ENCODE measurements at regions not wholly inside any gene's neighbourhood (a gene's known extent, or its start where the extent isn't known, plus 50 kb on each side); places are given as distances from the start of the nearest gene placed in this dataset.

- no peak overlapping the region for H3K4me2 ChIP-seq (ENCODE audit: control insufficient read depth, extremely low read depth, insufficient read depth, low read depth, low read length)
- no peaks in the 10 kb centered on the region for H3K79me2 ChIP-seq (ENCODE audit: control insufficient read depth, insufficient read depth, low read length)
- H3K4me3 ChIP-seq (ENCODE audit: control insufficient read depth in 2 of 3, extremely low read depth in 1 of 3, insufficient read depth in 2 of 3, low read depth in 1 of 3, low read length in 3 of 3) = no peak overlapping the region
- no peaks in the 10 kb centered on the region for H4K20me1 ChIP-seq (ENCODE audit: control insufficient read depth, extremely low read depth, insufficient read depth, low read length)
- no peaks in the 10 kb centered on the region for H3K36me3 ChIP-seq (ENCODE audit: control insufficient read depth in 2 of 2, extremely low read depth in 1 of 2, insufficient read depth in 2 of 2, low read length in 2 of 2)
- no peaks in the 10 kb centered on the region for H3K9me3 ChIP-seq (ENCODE audit: control insufficient read depth, low read depth, low read length)
- no peaks in the 10 kb centered on the region for H3K27me3 ChIP-seq (ENCODE audit: control insufficient read depth, extremely low read depth, insufficient read depth, low read length)
- TF ChIP-seq CTCF (optimal IDR thresholded peaks at IDR 0.05 in 1 of 3, IDR thresholded peaks at IDR 0.05 in 1 of 3, conservative IDR thresholded peaks at IDR 0.05 in 1 of 3; ENCODE audit: extremely low read depth in 1 of 3, insufficient read depth in 2 of 3, low read length in 3 of 3) (no peak), EZH2 (IDR thresholded peaks at IDR 0.05; ENCODE audit: low read length) (no peak)
- H2AFZ ChIP-seq (ENCODE audit: control insufficient read depth, low read length) = no peak overlapping the region
- H3K9me1 ChIP-seq (ENCODE audit: control insufficient read depth, extremely low read depth, insufficient read depth, low read length) = no peaks in the 10 kb centered on the region
- H3K9ac ChIP-seq (ENCODE audit: control insufficient read depth, extremely low read depth, insufficient read depth, low read length) = no peak overlapping the region
- no peak overlapping the region for H3K27ac ChIP-seq (ENCODE audit: control insufficient read depth, insufficient read depth, low read length)
- no peak for DNase-seq (ENCODE audit: low read depth, low spot score)
- no peak for FAIRE-seq
- no peaks in the 10 kb centered on the region for H3K4me1 ChIP-seq (ENCODE audit: control insufficient read depth, extremely low read depth, insufficient read depth, low read length)
- dilution Hi-C loops (cut with MboI; ENCODE audit: extremely low pct_ligation_motif_present, low sequenced_read_pairs) = no loop called here
Observed at GRCh38 chr15:34659056-34659455, 75.6 kb upstream of the GOLGA8B start.

GRCh38 chr15:34657469-34658127 is 74.1 kb upstream of the GOLGA8B start:
- Histone ChIP-seq H3K9ac (ENCODE audit: control insufficient read depth, extremely low read depth, insufficient read depth, low read length) (no peak overlapping the region), H3K79me2 (ENCODE audit: control insufficient read depth, insufficient read depth, low read length) (no peaks in the 10 kb centered on the region), H3K27ac (ENCODE audit: control insufficient read depth, insufficient read depth, low read length) (no peak overlapping the region), H3K27me3 (ENCODE audit: control insufficient read depth, extremely low read depth, insufficient read depth, low read length) (no peaks in the 10 kb centered on the region), H3K36me3 (ENCODE audit: control insufficient read depth in 2 of 2, extremely low read depth in 1 of 2, insufficient read depth in 2 of 2, low read length in 2 of 2) (no peaks in the 10 kb centered on the region), H3K4me1 (ENCODE audit: control insufficient read depth, extremely low read depth, insufficient read depth, low read length) (no peaks in the 10 kb centered on the region), H3K4me2 (ENCODE audit: control insufficient read depth, extremely low read depth, insufficient read depth, low read depth, low read length) (no peak overlapping the region), H4K20me1 (ENCODE audit: control insufficient read depth, extremely low read depth, insufficient read depth, low read length) (no peaks in the 10 kb centered on the region), H2AFZ (ENCODE audit: control insufficient read depth, low read length) (no peak overlapping the region), H3K9me1 (ENCODE audit: control insufficient read depth, extremely low read depth, insufficient read depth, low read length) (no peaks in the 10 kb centered on the region), H3K4me3 (ENCODE audit: control insufficient read depth in 2 of 3, extremely low read depth in 1 of 3, insufficient read depth in 2 of 3, low read depth in 1 of 3, low read length in 3 of 3) (no peak overlapping the region), H3K9me3 (ENCODE audit: control insufficient read depth, low read depth, low read length) (no peaks in the 10 kb centered on the region)
- no peak for FAIRE-seq
- no peak for TF ChIP-seq CTCF (optimal IDR thresholded peaks at IDR 0.05 in 1 of 3, IDR thresholded peaks at IDR 0.05 in 1 of 3, conservative IDR thresholded peaks at IDR 0.05 in 1 of 3; ENCODE audit: extremely low read depth in 1 of 3, insufficient read depth in 2 of 3, low read length in 3 of 3)
- dilution Hi-C loops (cut with MboI; ENCODE audit: extremely low pct_ligation_motif_present, low sequenced_read_pairs) = no loop called here
- no peak for DNase-seq (ENCODE audit: low read depth, low spot score)

Data from keratinocyte (primary cell).